ENCODE measurements at regions not wholly inside any gene's neighbourhood (a gene's known extent, or its start where the extent isn't known, plus 50 kb on each side); places are given as distances from the start of the nearest gene placed in this dataset.
"Not testable (repeated sequence)": the region's sequence is repeated elsewhere in the genome, so short reads cannot be mapped to it uniquely, and the experiment has no call there.

- DNase-seq = no peak
These were observed 54.4 kb upstream of the JAK1 start for GRCh38 chr1:65020774-65021173.

- no peak for DNase-seq
These were observed 55.4 kb upstream of the JAK1 start for GRCh38 chr1:65021795-65022194.

- no peak for DNase-seq
These were observed 55.9 kb upstream of the JAK1 start for GRCh38 chr1:65022216-65022615.

GRCh38 chr1:65025794-65026193 lies 59.4 kb upstream of the JAK1 start:
- no peak for DNase-seq

GRCh38 chr1:65026235-65026634 lies 59.9 kb upstream of the JAK1 start:
- no peak for DNase-seq

GRCh38 chr1:65027666-65028358 lies 61.5 kb upstream of the JAK1 start:
- DNase-seq = no peak

- not testable (repeated sequence) for DNase-seq
These were observed 63.1 kb upstream of the JAK1 start for GRCh38 chr1:65029434-65029833.

GRCh38 chr1:65034879-65035278 lies 68.5 kb upstream of the JAK1 start:
- not testable (repeated sequence) for DNase-seq

- no peak for DNase-seq
These were observed 70.3 kb upstream of the JAK1 start for GRCh38 chr1:65036570-65037051.

- DNase-seq = no peak
These were observed 72.7 kb upstream of the JAK1 start for GRCh38 chr1:65039066-65039465.

- DNase-seq = no peak
These were observed 73.2 kb upstream of the JAK1 start for GRCh38 chr1:65039508-65039907.

GRCh38 chr1:65042467-65042866 lies 76.1 kb upstream of the JAK1 start:
- no peak for DNase-seq

- DNase-seq = no peak
These were observed 78.1 kb upstream of the JAK1 start for GRCh38 chr1:65044411-65044810.

GRCh38 chr1:65045022-65045817 lies 78.9 kb upstream of the JAK1 start:
- DNase-seq = no peak

- no peak for DNase-seq
These were observed 82.0 kb upstream of the JAK1 start for GRCh38 chr1:65048335-65048734.

- no peak for DNase-seq
These were observed 83.8 kb upstream of the JAK1 start for GRCh38 chr1:65049941-65050713.

GRCh38 chr1:65050735-65051134 lies 84.4 kb upstream of the JAK1 start:
- DNase-seq = no peak

GRCh38 chr1:65054481-65054880 lies 88.1 kb upstream of the JAK1 start:
- DNase-seq = no peak

GRCh38 chr1:65055747-65056146 lies 89.4 kb upstream of the JAK1 start:
- no peak for DNase-seq

- DNase-seq = no peak
These were observed 89.9 kb upstream of the JAK1 start for GRCh38 chr1:65056234-65056633.

- no peak for DNase-seq
These were observed 90.5 kb upstream of the JAK1 start for GRCh38 chr1:65056866-65057265.

GRCh38 chr1:65059930-65060538 lies 88.0 kb upstream of the AK4 start:
- no peak for DNase-seq

GRCh38 chr1:65062339-65062738 lies 85.7 kb upstream of the AK4 start:
- no peak for DNase-seq
